HepG2 (cell line): ENCODE measurements at regions not wholly inside any gene's neighbourhood (a gene's known extent, or its start where the extent isn't known, plus 50 kb on each side); places are given as distances from the start of the nearest gene placed in this dataset.

ENCODE experiments used
- ATF1 ChIP-seq: IDR thresholded peaks from 2 replicates; pipeline ENCODE4 v1.6.1; 2016; ENCODE audit warnings: mild to moderate bottlenecking, control low read depth
- GZF1 ChIP-seq: sonication (generic); formaldehyde crosslinking; IDR thresholded peaks from 2 replicates; pipeline ENCODE4 v1.5.1; 2020; ENCODE audit warnings: mild to moderate bottlenecking, missing genetic modification reagents
- NCOA2 ChIP-seq: sonication (generic); formaldehyde crosslinking; IDR thresholded peaks from 2 replicates; pipeline ENCODE4 v1.8.0; 2022; ENCODE audit warnings: inconsistent platforms
- ZNF207 ChIP-seq: fragments of 450-650 bp; IDR thresholded peaks from 2 replicates; pipeline ENCODE4 v1.6.1; 2016; ENCODE audit warnings: antibody characterized with exemption, borderline replicate concordance
- ZNF282 ChIP-seq: fragments of 450-650 bp; IDR thresholded peaks from 2 replicates; pipeline ENCODE4 v1.6.1; 2018; ENCODE audit not compliant: partially characterized antibody
- ZNF431 ChIP-seq: sonication (generic); formaldehyde crosslinking; IDR thresholded peaks from 2 replicates; pipeline ENCODE4 v1.9.0; 2022; ENCODE audit warnings: missing genetic modification reagents, low read depth, mild to moderate bottlenecking, borderline replicate concordance
- ZNF589 ChIP-seq: sonication (generic); formaldehyde crosslinking; conservative IDR thresholded peaks from 2 replicates; pipeline ENCODE4 v1.8.0; 2022; ENCODE audit warnings: mild to moderate bottlenecking, moderate library complexity, missing genetic modification reagents
- ZNF720 ChIP-seq: sonication (generic); formaldehyde crosslinking; IDR thresholded peaks from 2 replicates; pipeline ENCODE4 v1.4.0; 2020; ENCODE audit warnings: missing genetic modification reagents
- TF ChIP-seq, protein P1 (sequence below), 2 experiments: sonication (generic) in 1 of 2; formaldehyde crosslinking in 1 of 2; IDR thresholded peaks; 2 replicates each; pipeline versions ENCODE4 v1.4.0 to v1.6.1; 2016 to 2020; ENCODE audit warnings: borderline replicate concordance in 1 of 2, low read depth in 1 of 2, mild to moderate bottlenecking in 1 of 2, missing genetic modification reagents in 1 of 2
- TF ChIP-seq, protein P2 (sequence below): sonication (generic); formaldehyde crosslinking; IDR thresholded peaks from 2 replicates; pipeline ENCODE4 v1.4.0; 2020; ENCODE audit warnings: missing genetic modification reagents
- TF ChIP-seq, protein P3 (sequence below): IDR thresholded peaks from 2 replicates; pipeline ENCODE4 v1.6.1; 2016; ENCODE audit warnings: mild to moderate bottlenecking
- TF ChIP-seq, protein P4 (sequence below): IDR thresholded peaks from 2 replicates; pipeline ENCODE4 v1.6.1; 2018; ENCODE audit warnings: missing genetic modification reagents, mild to moderate bottlenecking, missing compliant biosample characterization

DNA sequence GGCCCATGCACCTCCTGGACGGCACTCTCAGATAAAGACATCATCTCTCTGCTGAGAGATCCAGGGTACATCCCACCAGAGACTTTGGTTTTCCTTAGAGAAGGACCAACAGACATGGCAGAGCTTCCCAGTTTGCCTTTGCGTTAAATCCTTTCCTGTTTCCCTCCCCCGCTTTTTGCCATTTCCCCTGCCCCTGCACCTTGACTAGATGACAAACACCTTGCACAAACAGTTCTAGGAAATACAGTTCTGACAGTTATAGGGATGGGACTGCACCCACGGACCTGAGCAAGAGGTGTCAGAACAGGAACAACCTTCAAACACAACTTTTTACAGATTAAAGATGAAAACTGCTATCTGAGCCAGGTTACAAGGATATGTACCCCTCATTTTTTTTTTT lies 288.9 kb downstream of the MSX2 start (continued):
- TF ChIP-seq, protein P1, sequence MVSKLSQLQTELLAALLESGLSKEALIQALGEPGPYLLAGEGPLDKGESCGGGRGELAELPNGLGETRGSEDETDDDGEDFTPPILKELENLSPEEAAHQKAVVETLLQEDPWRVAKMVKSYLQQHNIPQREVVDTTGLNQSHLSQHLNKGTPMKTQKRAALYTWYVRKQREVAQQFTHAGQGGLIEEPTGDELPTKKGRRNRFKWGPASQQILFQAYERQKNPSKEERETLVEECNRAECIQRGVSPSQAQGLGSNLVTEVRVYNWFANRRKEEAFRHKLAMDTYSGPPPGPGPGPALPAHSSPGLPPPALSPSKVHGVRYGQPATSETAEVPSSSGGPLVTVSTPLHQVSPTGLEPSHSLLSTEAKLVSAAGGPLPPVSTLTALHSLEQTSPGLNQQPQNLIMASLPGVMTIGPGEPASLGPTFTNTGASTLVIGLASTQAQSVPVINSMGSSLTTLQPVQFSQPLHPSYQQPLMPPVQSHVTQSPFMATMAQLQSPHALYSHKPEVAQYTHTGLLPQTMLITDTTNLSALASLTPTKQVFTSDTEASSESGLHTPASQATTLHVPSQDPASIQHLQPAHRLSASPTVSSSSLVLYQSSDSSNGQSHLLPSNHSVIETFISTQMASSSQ (IDR thresholded peaks at IDR 0.05; ENCODE audit: low read depth) = no peak
- TF ChIP-seq, protein P1 (CRISPR knock-in tag; IDR thresholded peaks at IDR 0.05; ENCODE audit: borderline replicate concordance) = no peak
- no peak for TF ChIP-seq ZNF207
- TF ChIP-seq GZF1 = no peak
- TF ChIP-seq ZNF282 = no peak
- no peak for TF ChIP-seq NCOA2 (CRISPR knock-in tag)
- TF ChIP-seq, protein P2, sequence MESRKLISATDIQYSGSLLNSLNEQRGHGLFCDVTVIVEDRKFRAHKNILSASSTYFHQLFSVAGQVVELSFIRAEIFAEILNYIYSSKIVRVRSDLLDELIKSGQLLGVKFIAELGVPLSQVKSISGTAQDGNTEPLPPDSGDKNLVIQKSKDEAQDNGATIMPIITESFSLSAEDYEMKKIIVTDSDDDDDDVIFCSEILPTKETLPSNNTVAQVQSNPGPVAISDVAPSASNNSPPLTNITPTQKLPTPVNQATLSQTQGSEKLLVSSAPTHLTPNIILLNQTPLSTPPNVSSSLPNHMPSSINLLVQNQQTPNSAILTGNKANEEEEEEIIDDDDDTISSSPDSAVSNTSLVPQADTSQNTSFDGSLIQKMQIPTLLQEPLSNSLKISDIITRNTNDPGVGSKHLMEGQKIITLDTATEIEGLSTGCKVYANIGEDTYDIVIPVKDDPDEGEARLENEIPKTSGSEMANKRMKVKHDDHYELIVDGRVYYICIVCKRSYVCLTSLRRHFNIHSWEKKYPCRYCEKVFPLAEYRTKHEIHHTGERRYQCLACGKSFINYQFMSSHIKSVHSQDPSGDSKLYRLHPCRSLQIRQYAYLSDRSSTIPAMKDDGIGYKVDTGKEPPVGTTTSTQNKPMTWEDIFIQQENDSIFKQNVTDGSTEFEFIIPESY = no peak
- no peak for TF ChIP-seq ZNF720 (CRISPR knock-in tag)
- TF ChIP-seq, protein P3, sequence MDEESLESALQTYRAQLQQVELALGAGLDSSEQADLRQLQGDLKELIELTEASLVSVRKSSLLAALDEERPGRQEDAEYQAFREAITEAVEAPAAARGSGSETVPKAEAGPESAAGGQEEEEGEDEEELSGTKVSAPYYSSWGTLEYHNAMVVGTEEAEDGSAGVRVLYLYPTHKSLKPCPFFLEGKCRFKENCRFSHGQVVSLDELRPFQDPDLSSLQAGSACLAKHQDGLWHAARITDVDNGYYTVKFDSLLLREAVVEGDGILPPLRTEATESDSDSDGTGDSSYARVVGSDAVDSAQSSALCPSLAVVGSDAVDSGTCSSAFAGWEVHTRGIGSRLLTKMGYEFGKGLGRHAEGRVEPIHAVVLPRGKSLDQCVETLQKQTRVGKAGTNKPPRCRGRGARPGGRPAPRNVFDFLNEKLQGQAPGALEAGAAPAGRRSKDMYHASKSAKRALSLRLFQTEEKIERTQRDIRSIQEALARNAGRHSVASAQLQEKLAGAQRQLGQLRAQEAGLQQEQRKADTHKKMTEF = no peak
- TF ChIP-seq ZNF431 (CRISPR knock-in tag) = no peak
- no peak for TF ChIP-seq ATF1 (CRISPR knock-in tag)
- TF ChIP-seq, protein P4, sequence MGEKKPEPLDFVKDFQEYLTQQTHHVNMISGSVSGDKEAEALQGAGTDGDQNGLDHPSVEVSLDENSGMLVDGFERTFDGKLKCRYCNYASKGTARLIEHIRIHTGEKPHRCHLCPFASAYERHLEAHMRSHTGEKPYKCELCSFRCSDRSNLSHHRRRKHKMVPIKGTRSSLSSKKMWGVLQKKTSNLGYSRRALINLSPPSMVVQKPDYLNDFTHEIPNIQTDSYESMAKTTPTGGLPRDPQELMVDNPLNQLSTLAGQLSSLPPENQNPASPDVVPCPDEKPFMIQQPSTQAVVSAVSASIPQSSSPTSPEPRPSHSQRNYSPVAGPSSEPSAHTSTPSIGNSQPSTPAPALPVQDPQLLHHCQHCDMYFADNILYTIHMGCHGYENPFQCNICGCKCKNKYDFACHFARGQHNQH (CRISPR knock-in tag) = no peak
- TF ChIP-seq ZNF589 (CRISPR knock-in tag) = no peak
- TF ChIP-seq, all 625 proteins: peak for 0
